ENCODE measurements at regions not wholly inside any gene's neighbourhood (a gene's known extent, or its start where the extent isn't known, plus 50 kb on each side); places are given as distances from the start of the nearest gene placed in this dataset.
A peak's percentile ranks its signal among the peaks of the same experiment; 100 is the strongest.

- TF ChIP-seq CTCF (IDR thresholded peaks at IDR 0.05; ENCODE audit: low read length, missing control alignments): no peak
- H3K4me3 ChIP-seq (replicated peaks; ENCODE audit: low read depth, low read length): no peak overlapping the region
- DNase-seq (ENCODE audit: low read depth): no peak
These were observed 229.3 kb upstream of the ARPP21 start for GRCh38 chr3:35409991-35410390.

- TF ChIP-seq CTCF (IDR thresholded peaks at IDR 0.05; ENCODE audit: low read length, missing control alignments): no peak
- no peak overlapping the region for H3K4me3 ChIP-seq (replicated peaks; ENCODE audit: low read depth, low read length)
- no peak for DNase-seq (ENCODE audit: low read depth)
These were observed 225.8 kb upstream of the ARPP21 start for GRCh38 chr3:35413483-35413882.

GRCh38 chr3:35417080-35417479 lies 222.2 kb upstream of the ARPP21 start:
- no peak overlapping the region for H3K4me3 ChIP-seq (replicated peaks; ENCODE audit: low read depth, low read length)
- no peak for TF ChIP-seq CTCF (IDR thresholded peaks at IDR 0.05; ENCODE audit: low read length, missing control alignments)
- no peak for DNase-seq (ENCODE audit: low read depth)

- no peak overlapping the region for H3K4me3 ChIP-seq (replicated peaks; ENCODE audit: low read depth, low read length)
- no peak for TF ChIP-seq CTCF (IDR thresholded peaks at IDR 0.05; ENCODE audit: low read length, missing control alignments)
- no peak for DNase-seq (ENCODE audit: low read depth)
These were observed 217.2 kb upstream of the ARPP21 start for GRCh38 chr3:35422101-35422500.

- TF ChIP-seq CTCF (IDR thresholded peaks at IDR 0.05; ENCODE audit: low read length, missing control alignments): no peak
- DNase-seq (ENCODE audit: low read depth): peak; percentile 54
- no peak overlapping the region for H3K4me3 ChIP-seq (replicated peaks; ENCODE audit: low read depth, low read length)
These were observed 216.3 kb upstream of the ARPP21 start for GRCh38 chr3:35422836-35423601.

GRCh38 chr3:35426366-35426958 lies 212.9 kb upstream of the ARPP21 start:
- TF ChIP-seq CTCF (IDR thresholded peaks at IDR 0.05; ENCODE audit: low read length, missing control alignments): no peak

GRCh38 chr3:35437381-35437780 lies 201.9 kb upstream of the ARPP21 start:
- DNase-seq (ENCODE audit: low read depth): no peak
- no peak overlapping the region for H3K4me3 ChIP-seq (replicated peaks; ENCODE audit: low read depth, low read length)
- TF ChIP-seq CTCF (IDR thresholded peaks at IDR 0.05; ENCODE audit: low read length, missing control alignments): no peak

More at GRCh38 chr3:35426366-35426958, 212.9 kb upstream of the ARPP21 start:
- no peak overlapping the region for H3K4me3 ChIP-seq (replicated peaks; ENCODE audit: low read depth, low read length)
- DNase-seq (ENCODE audit: low read depth): no peak

Measured in fibroblast of pulmonary artery (primary cell).